OCI-LY7 (cell line): ENCODE measurements at regions not wholly inside any gene's neighbourhood (a gene's known extent, or its start where the extent isn't known, plus 50 kb on each side); places are given as distances from the start of the nearest gene placed in this dataset.

Experiments
- BruUV-seq: library from RNA; stranded (reverse); fragments of 400-500 nt; replicated peaks from 2 replicates; lab custom pipeline; 2021; lab: Mats Ljungman, UMichigan
- CTCF ChIA-PET: fragments of 300-600 bp; sonication (Branson Sonifier 250); formaldehyde crosslinking; loops from one replicate; lab custom pipeline; 2022; ENCODE audit warnings: antibody characterized with exemption; ENCODE audit not compliant: unreplicated experiment; lab: Charles Lee
- POLR2A ChIA-PET: fragments of 300-600 bp; sonication (Branson Sonifier 250); formaldehyde crosslinking; loops from one replicate; lab custom pipeline; 2022; ENCODE audit warnings: antibody characterized with exemption; lab: Charles Lee
- DNase-seq: peaks from one replicate; pipeline ENCODE4 v3.0.0-alpha.2; 2015; ENCODE audit warnings: low spot score
- H2AFZ ChIP-seq: fragments of 200-600 bp; sonication (generic), shearing (Covaris generic); 2 replicates; pipeline ENCODE4 v1.6.1; 2014; ENCODE audit warnings: mild to moderate bottlenecking, antibody characterized with exemption, low read length, moderate library complexity
- H3K27ac ChIP-seq: fragments of 200-600 bp; sonication (generic); 2 replicates; pipeline ENCODE4 v1.5.1; 2014; ENCODE audit warnings: mixed run types, low read depth, mild to moderate bottlenecking, moderate library complexity, low read length, inconsistent platforms; ENCODE audit not compliant: poor library complexity, severe bottlenecking
- H3K36me3 ChIP-seq: fragments of 200-600 bp; sonication (generic); 2 replicates; pipeline ENCODE4 v1.6.1; 2014; ENCODE audit warnings: mild to moderate bottlenecking, antibody characterized with exemption, low read length, moderate library complexity, mixed read lengths; ENCODE audit not compliant: insufficient read depth
- H3K4me1 ChIP-seq: fragments of 200-600 bp; sonication (generic); 2 replicates; pipeline ENCODE4 v1.5.1; 2014; ENCODE audit warnings: mild to moderate bottlenecking, low read length; ENCODE audit not compliant: insufficient read depth, poor library complexity, severe bottlenecking
- H3K4me2 ChIP-seq: fragments of 200-600 bp; sonication (generic); 2 replicates; pipeline ENCODE4 v1.6.1; 2014; ENCODE audit warnings: mild to moderate bottlenecking, low read length
- H3K4me3 ChIP-seq: fragments of 200-600 bp; sonication (generic); 2 replicates; pipeline ENCODE4 v1.5.1; 2014; ENCODE audit warnings: mild to moderate bottlenecking, low read depth, low read length; ENCODE audit not compliant: poor library complexity, severe bottlenecking
- H3K79me2 ChIP-seq: fragments of 200-600 bp; sonication (generic); 2 replicates; pipeline ENCODE4 v1.6.1; 2016; ENCODE audit warnings: low read depth, mild to moderate bottlenecking, low read length, moderate library complexity, mixed read lengths; ENCODE audit not compliant: insufficient read depth
- H3K9me2 ChIP-seq: fragments of 200-600 bp; sonication (generic); 2 replicates; pipeline ENCODE4 v1.6.1; 2016; ENCODE audit warnings: mild to moderate bottlenecking, low read length, mixed read lengths; ENCODE audit not compliant: insufficient read depth
- H3K9me3 ChIP-seq: fragments of 200-600 bp; sonication (generic); 2 replicates; pipeline ENCODE4 v1.6.1; 2014; ENCODE audit warnings: mild to moderate bottlenecking, mixed run types, low read length, mixed read lengths
- H4K20me1 ChIP-seq: fragments of 200-600 bp; sonication (generic); 2 replicates; pipeline ENCODE4 v1.6.1; 2014; ENCODE audit warnings: mild to moderate bottlenecking, antibody characterized with exemption, low read length, moderate library complexity, mixed read lengths; ENCODE audit not compliant: insufficient read depth
- EZH2phosphoT487 ChIP-seq: fragments of 200-600 bp; sonication (generic); IDR thresholded peaks from 2 replicates; pipeline ENCODE4 v1.6.1; 2018; ENCODE audit warnings: low read depth, borderline replicate concordance, mild to moderate bottlenecking, mixed run types, antibody characterized with exemption, low read length, moderate library complexity, mixed read lengths
- intact Hi-C: fragments of 100-400 bp; cut with micrococcal nuclease; formaldehyde crosslinking; loops from one replicate; pipeline ENCODE4 v1.10.0; 2022; ENCODE audit not compliant: unreplicated experiment
- TF ChIP-seq, protein P1 (sequence below): fragments of 200-600 bp; sonication (generic); conservative IDR thresholded peaks from 2 replicates; pipeline ENCODE4 v1.5.1; 2014; ENCODE audit warnings: mild to moderate bottlenecking, antibody characterized with exemption, low read length, moderate library complexity, mixed read lengths

DNA sequence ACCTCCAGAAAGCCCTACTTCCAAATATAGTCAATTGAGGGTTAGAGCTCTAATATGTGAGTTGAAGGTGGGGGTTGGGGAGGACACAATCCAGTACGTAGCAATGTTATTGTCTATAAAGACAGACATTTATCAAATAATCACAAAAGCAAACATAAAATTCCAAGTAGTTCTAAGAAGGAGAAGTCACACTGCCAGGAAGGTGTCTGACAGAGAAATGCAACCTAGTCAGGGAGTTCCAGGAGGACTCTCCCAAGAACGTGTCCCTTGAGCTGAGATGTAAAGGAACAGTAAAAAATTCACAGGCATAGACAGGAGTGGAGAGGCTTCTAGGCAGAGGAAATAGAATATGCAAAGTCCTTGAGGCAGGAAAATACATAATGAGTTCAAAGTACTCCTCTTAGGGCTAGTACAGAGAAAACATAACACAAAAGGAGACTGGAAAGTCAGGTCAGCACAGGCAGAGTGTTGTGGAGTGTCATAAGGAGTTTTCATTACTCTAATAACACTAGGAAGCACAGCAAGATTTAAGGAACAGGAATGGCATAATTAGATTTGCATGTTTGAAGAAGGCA lies 277.6 kb upstream of the STT3B start:
- intact Hi-C loops, result no loop called here
- DNase-seq, result no peak
- Histone ChIP-seq H3K4me1 (no peaks in the 10 kb centered on the region), H4K20me1 (no peaks in the 10 kb centered on the region), H3K4me3 (no peak overlapping the region), H3K36me3 (no peaks in the 10 kb centered on the region), H3K9me3 (peaks cover 4% of the 10 kb centered on the region; the same call in 1 of the 2 replicates), H3K27ac (no peak overlapping the region), H2AFZ (peak overlapping the region; percentile 12; the same call in 1 of the 2 replicates), H3K4me2 (no peak overlapping the region), H3K9me2 (no peaks in the 10 kb centered on the region), H3K79me2 (no peaks in the 10 kb centered on the region)
- no TSS peak for BruUV-seq
- ChIA-PET CTCF (no interaction called here), POLR2A (interaction anchor here (0.6 to 1.0 kb wide), 4 partner anchors 12 to 1905 kb away, joined by 3 to 4 read pairs (median 3); no protein-coding TSS in a partner anchor)
- TF ChIP-seq, protein P1, sequence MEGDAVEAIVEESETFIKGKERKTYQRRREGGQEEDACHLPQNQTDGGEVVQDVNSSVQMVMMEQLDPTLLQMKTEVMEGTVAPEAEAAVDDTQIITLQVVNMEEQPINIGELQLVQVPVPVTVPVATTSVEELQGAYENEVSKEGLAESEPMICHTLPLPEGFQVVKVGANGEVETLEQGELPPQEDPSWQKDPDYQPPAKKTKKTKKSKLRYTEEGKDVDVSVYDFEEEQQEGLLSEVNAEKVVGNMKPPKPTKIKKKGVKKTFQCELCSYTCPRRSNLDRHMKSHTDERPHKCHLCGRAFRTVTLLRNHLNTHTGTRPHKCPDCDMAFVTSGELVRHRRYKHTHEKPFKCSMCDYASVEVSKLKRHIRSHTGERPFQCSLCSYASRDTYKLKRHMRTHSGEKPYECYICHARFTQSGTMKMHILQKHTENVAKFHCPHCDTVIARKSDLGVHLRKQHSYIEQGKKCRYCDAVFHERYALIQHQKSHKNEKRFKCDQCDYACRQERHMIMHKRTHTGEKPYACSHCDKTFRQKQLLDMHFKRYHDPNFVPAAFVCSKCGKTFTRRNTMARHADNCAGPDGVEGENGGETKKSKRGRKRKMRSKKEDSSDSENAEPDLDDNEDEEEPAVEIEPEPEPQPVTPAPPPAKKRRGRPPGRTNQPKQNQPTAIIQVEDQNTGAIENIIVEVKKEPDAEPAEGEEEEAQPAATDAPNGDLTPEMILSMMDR, result no peak
- no peak for TF ChIP-seq EZH2phosphoT487

- no peak overlapping the region for H3K4me2 ChIP-seq
- H4K20me1 ChIP-seq, result no peaks in the 10 kb centered on the region
- DNase-seq, result no peak
- no peak overlapping the region for H3K4me3 ChIP-seq
- intact Hi-C loops, result no loop called here
- TF ChIP-seq, protein P1, result no peak
- TF ChIP-seq EZH2phosphoT487, result no peak
- no peaks in the 10 kb centered on the region for H3K9me2 ChIP-seq
- H3K79me2 ChIP-seq, result no peaks in the 10 kb centered on the region
- no peak overlapping the region for H2AFZ ChIP-seq
- H3K4me1 ChIP-seq, result no peaks in the 10 kb centered on the region
- no TSS peak for BruUV-seq
- ChIA-PET POLR2A (interaction anchor here (0.6 kb wide), 2 partner anchors 152 to 1306 kb away, joined by 3 read pairs; no protein-coding TSS in a partner anchor), CTCF (no interaction called here)
- no peak overlapping the region for H3K27ac ChIP-seq
- H3K36me3 ChIP-seq, result no peaks in the 10 kb centered on the region
- H3K9me3 ChIP-seq, result peaks cover 4% of the 10 kb centered on the region; the same call in 1 of the 2 replicates
Observed at GRCh38 chr3:31262201-31262600, 270.5 kb upstream of the STT3B start.

- Histone ChIP-seq H2AFZ (no peak overlapping the region), H3K4me3 (no peak overlapping the region), H3K79me2 (no peaks in the 10 kb centered on the region), H3K4me1 (no peaks in the 10 kb centered on the region), H3K27ac (no peak overlapping the region), H3K9me3 (peaks cover 4% of the 10 kb centered on the region; the same call in 1 of the 2 replicates), H3K36me3 (no peaks in the 10 kb centered on the region), H3K9me2 (no peaks in the 10 kb centered on the region), H3K4me2 (no peak overlapping the region), H4K20me1 (no peaks in the 10 kb centered on the region)
- TF ChIP-seq, protein P1, result no peak
- TF ChIP-seq EZH2phosphoT487, result no peak
- ChIA-PET CTCF (no interaction called here), POLR2A (interaction anchor here (0.9 kb wide), 1 partner anchor 39 kb away, joined by 3 read pairs; no protein-coding TSS in a partner anchor)
- no TSS peak for BruUV-seq
- intact Hi-C loops, result no loop called here
- no peak for DNase-seq
Observed at GRCh38 chr3:31263897-31264296, 268.8 kb upstream of the STT3B start.
